Right renal pelvis (tissue), 4 donors: ENCODE measurements at regions not wholly inside any gene's neighbourhood (a gene's known extent, or its start where the extent isn't known, plus 50 kb on each side); places are given as distances from the start of the nearest gene placed in this dataset.
"Not testable (repeated sequence)": the region's sequence is repeated elsewhere in the genome, so short reads cannot be mapped to it uniquely, and the experiment has no call there.

Source experiments
- DNase-seq, 4 donors: peaks; one replicate each; pipeline ENCODE4 v3.0.0-alpha.2; 2013; ENCODE audit warnings: low read depth in 4 of 4, low spot score in 3 of 4, missing footprints in 1 of 4

DNA sequence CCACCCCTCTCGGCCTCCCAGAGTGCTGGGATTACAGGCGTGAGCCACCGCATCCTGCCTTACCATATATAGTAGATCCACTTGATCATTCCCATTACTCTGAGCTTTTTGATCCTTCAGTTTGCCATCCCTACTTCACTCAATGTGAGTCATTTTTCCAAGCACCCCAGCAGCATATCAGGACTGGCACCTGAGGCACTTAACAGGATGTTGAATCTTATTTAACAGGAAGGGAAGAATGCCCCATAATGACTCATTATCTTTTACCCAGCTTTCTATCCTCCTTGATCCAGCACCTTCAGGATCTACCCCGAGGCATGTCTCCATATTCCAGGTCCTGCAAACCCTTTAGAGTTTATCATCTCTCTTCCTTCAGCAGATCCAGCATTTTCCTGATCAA lies 84.9 kb upstream of the CMKLR1 start:
- DNase-seq: no peak

DNA sequence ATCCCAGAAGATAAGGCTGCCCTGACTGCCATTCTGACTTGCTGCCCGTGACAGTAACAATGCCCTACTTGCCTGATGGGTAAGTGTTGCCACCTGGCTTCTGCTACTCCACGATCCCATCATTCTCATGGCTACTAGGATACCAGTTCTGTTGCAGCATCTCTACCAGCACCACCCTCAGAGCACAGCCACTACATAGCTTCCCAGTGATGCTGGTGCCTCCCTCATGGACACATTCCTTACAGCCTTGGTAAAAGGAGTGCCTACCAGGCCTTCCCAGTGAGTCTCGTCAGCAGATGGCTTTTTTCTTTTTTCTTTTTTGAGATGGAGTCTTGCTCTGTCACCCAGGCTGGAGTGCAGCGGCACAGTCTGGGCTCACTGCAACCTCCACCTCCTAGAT lies 84.4 kb upstream of the CMKLR1 start:
- no peak for DNase-seq

DNA sequence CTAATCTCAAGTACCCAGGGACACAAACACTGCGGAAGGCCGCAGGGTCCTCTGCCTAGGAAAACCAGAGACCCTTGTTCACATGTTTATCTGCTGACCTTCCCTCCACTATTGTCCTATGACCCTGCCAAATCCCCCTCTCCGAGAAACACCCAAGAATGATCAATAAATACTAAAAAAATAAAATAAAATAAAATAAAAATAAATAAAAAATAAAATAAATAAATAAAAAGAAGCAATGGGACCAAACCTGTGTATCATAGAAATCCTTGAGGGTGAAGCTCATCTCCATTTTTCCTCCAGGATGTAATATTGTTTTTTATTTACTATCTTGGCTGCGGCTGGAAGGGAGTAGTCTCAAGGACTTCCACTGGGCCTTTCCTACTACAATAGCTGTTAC lies 82.0 kb upstream of the CMKLR1 start:
- DNase-seq: not testable (repeated sequence)

- DNase-seq: not testable (repeated sequence)
These were observed 81.3 kb upstream of the CMKLR1 start for GRCh38 chr12:108420421-108420820.

DNA sequence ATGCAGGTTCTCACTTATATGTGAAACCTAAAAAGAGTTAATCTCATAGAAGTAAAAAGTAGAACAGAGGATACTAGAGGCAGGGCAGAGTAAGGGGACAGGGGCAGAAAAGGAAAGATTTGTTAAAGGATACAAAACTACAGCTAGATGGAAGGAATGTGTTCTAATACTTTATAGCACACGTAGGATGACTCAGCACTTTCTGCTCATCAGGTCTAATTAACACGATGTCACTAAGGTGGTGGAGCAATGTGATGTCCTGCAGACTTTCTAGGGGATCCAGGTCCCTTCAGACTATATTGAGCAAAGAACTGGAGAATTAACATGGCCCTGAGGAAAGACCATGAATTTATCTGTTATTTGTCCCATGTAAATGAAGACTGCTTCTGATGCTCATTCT lies 80.8 kb upstream of the CMKLR1 start:
- no peak for DNase-seq

DNA sequence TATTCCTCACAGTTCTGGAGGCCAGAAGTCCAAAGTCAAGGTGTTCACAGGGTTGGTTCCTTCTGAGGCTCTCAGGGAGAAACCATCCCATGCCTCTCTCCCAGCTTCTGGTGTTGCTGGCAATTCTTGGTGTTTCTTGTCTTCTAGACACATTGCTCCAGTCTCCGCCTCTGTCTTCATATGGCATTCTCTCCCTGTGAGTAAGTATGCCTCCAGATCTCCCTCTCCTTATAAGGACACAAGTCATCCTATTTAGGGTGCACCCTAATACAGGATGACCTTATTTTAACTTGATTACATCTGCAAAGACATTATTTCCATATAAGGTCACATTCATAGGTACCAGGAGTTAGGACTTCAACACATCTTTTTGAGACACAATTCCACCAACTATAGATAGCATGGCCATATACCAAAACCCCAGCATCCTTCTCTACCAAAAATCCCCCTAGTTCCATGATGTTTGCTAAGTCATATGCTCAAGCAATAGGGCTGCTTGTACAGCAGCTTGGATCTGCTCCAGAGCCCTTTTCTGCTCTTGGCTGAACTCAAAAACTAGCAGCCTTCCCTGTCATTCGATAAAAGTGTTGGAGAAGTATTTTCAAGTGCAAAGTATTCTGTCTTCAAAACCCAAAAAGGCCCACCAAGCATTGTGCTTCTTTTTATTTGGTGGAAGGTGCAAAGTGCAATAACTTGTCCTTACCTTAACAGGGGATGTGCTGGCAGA lies 79.2 kb upstream of the CMKLR1 start:
- no peak for DNase-seq

- no peak for DNase-seq
These were observed 74.9 kb upstream of the CMKLR1 start for GRCh38 chr12:108414021-108414420.

- DNase-seq: no peak
These were observed 71.6 kb upstream of the CMKLR1 start for GRCh38 chr12:108410689-108411088.

DNA sequence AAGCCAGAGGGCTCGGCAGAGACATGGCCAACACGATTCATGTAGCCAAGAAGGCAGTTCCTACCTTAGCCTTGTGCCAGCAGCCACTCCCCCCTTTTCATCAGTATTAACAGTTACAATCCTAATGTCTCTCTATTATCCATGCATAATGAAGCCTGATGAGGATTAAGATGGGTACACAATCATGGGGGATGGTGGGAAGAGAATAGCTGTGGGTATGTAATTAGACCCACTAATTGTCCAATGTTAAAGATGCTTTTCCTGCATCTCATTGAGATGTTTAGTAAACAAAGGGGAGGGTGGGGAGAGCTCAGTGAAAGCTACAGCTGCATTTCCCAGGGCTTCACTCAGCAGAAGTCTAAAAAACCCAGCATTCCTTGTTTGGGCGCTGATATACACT lies 70.4 kb upstream of the CMKLR1 start:
- DNase-seq: no peak

DNA sequence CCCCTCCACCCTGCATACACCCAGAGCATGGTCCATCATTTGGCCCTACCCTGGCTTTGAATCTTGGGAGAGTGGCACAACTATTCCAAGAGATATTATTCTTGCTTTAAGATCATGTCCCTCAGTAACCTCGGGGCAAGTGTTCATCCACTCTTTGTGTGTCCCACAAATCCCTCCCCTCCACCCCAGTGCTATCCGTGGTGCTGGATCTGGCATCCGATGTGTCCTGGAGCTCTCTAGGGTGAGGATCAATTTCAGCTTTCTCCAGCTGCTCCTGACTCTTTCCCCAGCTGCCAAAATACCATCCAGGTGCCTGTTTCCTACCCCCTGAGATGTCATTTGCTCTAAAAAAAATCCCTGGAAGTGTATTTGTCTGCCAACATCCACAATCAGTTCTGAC lies 64.8 kb upstream of the CMKLR1 start:
- DNase-seq: no peak

DNA sequence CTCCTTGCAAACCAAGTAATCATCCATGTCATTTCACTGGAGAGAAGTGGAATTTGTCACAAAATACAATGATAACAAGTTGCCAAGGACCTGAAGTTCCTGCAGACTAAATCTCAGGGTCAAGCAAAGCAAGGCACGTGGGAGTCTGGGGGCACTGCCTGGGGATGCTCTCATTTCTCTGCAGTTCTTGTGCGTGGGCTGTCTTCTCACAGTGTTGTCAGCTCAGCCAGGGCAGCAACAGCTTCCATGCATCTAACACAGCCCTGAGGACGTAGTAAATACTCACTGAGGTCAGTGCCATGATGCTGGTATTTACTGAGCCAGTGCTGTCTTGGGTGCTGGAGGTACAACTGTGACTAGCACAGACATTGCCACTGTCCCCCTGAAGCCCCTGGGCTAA lies 62.9 kb upstream of the CMKLR1 start:
- no peak for DNase-seq

DNA sequence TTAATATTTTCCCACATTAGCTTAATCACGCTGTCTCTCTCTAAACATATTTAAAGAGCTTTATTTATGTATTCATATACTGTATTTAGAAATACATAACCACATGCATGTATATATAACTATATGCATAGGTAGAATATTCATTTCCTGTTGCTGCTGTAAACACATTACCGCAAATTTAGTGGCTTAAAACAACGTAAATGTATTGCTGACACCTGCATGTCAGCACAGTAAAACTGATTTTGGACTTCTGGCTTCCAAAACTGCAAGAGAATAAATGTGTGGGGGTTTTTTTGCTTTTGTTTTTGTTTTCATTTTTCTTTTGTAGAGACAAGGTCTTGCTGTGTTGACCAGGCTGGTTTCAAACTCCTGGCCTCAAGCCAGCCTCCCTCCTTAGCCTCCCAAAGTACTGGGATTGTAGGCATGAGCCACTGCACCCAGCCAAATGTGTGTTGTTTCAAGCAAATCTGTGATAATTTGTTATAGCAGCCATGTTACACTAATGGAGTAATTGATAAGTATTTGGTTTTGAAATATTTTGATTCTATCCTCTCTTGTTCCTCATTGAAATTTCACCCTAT lies 61.9 kb upstream of the CMKLR1 start:
- no peak for DNase-seq

DNA sequence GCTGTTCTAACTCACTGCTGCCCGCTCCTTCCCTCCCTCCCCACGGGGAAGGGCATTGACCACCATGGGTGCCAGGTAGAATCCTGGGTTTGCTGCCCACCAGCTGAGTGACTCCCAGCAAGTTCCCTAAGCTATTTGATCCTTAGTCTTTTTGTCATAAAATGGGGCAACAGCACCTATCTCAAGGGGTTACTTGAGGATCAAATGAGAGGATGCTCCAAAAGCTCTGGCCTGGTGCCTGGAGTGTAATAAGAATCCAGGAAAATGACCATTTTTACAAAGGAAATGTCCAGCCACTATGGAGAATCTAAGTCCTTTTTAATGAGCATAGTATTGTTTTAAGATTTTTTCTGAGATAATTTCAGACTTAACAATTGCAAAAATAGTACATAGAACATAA lies 61.4 kb upstream of the CMKLR1 start:
- no peak for DNase-seq

DNA sequence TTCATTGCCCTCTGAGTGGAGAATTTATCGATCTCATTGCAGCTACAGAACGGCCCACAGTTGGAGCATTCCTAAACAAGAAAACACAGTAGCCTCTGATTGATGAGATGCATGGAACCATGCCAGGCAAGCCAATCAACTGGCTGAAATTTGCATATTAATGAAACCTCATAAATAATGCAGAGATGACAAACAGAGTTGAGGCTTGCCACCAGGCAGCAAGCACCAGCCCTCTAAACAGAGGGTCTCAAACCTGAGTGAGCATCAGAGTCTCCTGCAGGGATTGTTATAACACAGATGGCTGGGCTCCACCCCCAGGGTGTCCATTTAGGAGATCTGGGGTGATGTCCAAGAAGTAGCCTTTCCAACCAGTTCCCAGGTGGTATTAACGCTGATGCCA lies 60.9 kb upstream of the CMKLR1 start:
- DNase-seq: no peak

DNA sequence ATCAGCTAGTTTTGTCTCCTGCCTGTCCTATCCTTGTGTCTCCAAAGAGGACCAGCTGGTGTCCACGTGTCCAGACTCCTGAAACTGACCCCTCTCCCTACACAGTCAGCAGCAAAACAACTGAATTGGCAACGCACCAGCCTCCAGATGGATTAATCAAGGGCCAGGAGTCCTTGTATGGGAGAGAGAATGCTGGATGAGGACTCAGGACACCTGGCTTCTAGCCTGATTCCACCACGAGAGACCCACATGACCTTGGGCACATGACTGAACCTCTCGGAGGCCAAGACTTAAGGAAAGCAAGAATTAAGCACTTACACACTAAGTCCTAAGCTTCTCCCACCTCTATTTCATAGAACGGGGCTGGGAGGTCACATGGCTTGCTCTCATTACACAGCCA lies 60.4 kb upstream of the CMKLR1 start:
- DNase-seq: no peak

DNA sequence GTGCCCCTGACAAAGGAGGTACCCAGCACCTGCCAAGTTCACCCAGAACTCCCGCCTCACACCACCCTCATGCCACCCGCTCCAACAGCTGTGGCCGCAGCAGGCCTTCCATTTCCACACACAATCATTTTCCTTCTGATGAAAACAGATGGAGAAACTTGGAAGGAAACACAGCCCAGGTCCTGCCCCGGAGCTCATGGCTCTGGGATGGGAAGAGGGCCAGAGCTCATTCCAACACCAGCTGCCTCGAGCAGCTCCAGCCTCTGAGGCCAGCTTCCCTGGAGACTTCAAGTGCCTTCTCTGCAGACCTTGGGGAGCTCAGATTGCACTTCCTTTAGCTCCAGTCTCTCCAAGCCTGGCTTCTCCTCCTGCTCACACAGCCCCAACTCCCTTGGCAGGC lies 55.1 kb upstream of the CMKLR1 start:
- DNase-seq: peak in 2 of 4 donors; percentile 2 to 3

GRCh38 chr12:108392284-108392683 lies 53.2 kb upstream of the CMKLR1 start:
- DNase-seq: no peak

GRCh38 chr12:108390495-108391203 lies 51.5 kb upstream of the CMKLR1 start:
- DNase-seq: no peak

GRCh38 chr12:108389544-108389943 lies 50.4 kb upstream of the CMKLR1 start:
- DNase-seq: no peak
